H9 (cell line): ENCODE measurements at regions not wholly inside any gene's neighbourhood (a gene's known extent, or its start where the extent isn't known, plus 50 kb on each side); places are given as distances from the start of the nearest gene placed in this dataset.

ENCODE experiments used
- DNase-seq: peaks from one replicate; pipeline ENCODE4 v3.0.0-alpha.2; 2017
- H2AFZ ChIP-seq: one replicate; pipeline ENCODE4 v1.6.1; 2013; ENCODE audit warnings: mild to moderate bottlenecking, low read length, control low read depth, moderate library complexity
- H2AK5ac ChIP-seq: 2 replicates; pipeline ENCODE4 v1.6.1; 2013; ENCODE audit warnings: low read length, control low read depth, mixed read lengths; ENCODE audit not compliant: insufficient read length
- H2BK120ac ChIP-seq: one replicate; pipeline ENCODE4 v1.6.1; 2013; ENCODE audit warnings: low read depth, mild to moderate bottlenecking, low read length, control low read depth, inconsistent platforms; ENCODE audit not compliant: poor library complexity, severe bottlenecking
- H2BK12ac ChIP-seq: 2 replicates; pipeline ENCODE4 v1.6.1; 2013; ENCODE audit warnings: low read length, control low read depth, mixed read lengths, low read depth; ENCODE audit not compliant: insufficient read length
- H2BK15ac ChIP-seq: 2 replicates; pipeline ENCODE4 v1.6.1; 2013; ENCODE audit warnings: low read depth, low read length, control low read depth
- H2BK20ac ChIP-seq: one replicate; pipeline ENCODE4 v1.6.1; 2013; ENCODE audit warnings: low read depth, mild to moderate bottlenecking, low read length, control low read depth, inconsistent platforms; ENCODE audit not compliant: poor library complexity, severe bottlenecking
- H2BK5ac ChIP-seq: 2 replicates; pipeline ENCODE4 v1.6.1; 2013; ENCODE audit warnings: low read length, control low read depth, mixed read lengths; ENCODE audit not compliant: insufficient read length
- H3K14ac ChIP-seq: 2 replicates; pipeline ENCODE4 v1.6.1; 2013; ENCODE audit warnings: low read length, control low read depth; ENCODE audit not compliant: insufficient read depth
- H3K18ac ChIP-seq: 2 replicates; pipeline ENCODE4 v1.6.1; 2013; ENCODE audit warnings: low read depth, mild to moderate bottlenecking, mixed read lengths, low read length, control low read depth; ENCODE audit not compliant: insufficient read length
- H3K23ac ChIP-seq: 2 replicates; pipeline ENCODE4 v1.6.1; 2013; ENCODE audit warnings: low read length, control low read depth, mixed read lengths, low read depth; ENCODE audit not compliant: insufficient read length
- H3K23me2 ChIP-seq: 2 replicates; pipeline ENCODE4 v1.6.1; 2013; ENCODE audit warnings: low read depth, mild to moderate bottlenecking, mixed read lengths, low read length, control low read depth; ENCODE audit not compliant: insufficient read length, poor library complexity, severe bottlenecking
- H3K27ac ChIP-seq: 2 replicates; pipeline ENCODE4 v1.5.1; 2013; ENCODE audit warnings: low read length, control low read depth, mixed read lengths, low read depth; ENCODE audit not compliant: insufficient read length
- H3K27me3 ChIP-seq: 2 replicates; pipeline ENCODE4 v1.6.1; 2013; ENCODE audit warnings: low read length, control low read depth, inconsistent platforms; ENCODE audit not compliant: insufficient read depth
- H3K4ac ChIP-seq: 2 replicates; pipeline ENCODE4 v1.6.1; 2013; ENCODE audit warnings: low read depth, mild to moderate bottlenecking, control low read depth, inconsistent platforms, low read length, moderate library complexity
- H3K4me1 ChIP-seq: 2 replicates; pipeline ENCODE4 v1.6.1; 2013; ENCODE audit warnings: low read length, control low read depth, inconsistent platforms; ENCODE audit not compliant: insufficient read depth
- H3K4me2 ChIP-seq: 2 replicates; pipeline ENCODE4 v1.6.1; 2013; ENCODE audit warnings: low read length, control low read depth, mixed read lengths; ENCODE audit not compliant: insufficient read length, insufficient read depth
- H3K56ac ChIP-seq: 2 replicates; pipeline ENCODE4 v1.6.1; 2013; ENCODE audit warnings: low read depth, mild to moderate bottlenecking, mixed read lengths, low read length, control low read depth; ENCODE audit not compliant: insufficient read length
- H3K79me1 ChIP-seq: 2 replicates; pipeline ENCODE4 v1.6.1; 2013; ENCODE audit warnings: low read depth, mild to moderate bottlenecking, moderate library complexity, low read length, control low read depth, inconsistent platforms; ENCODE audit not compliant: insufficient read depth, poor library complexity, severe bottlenecking
- H3K79me2 ChIP-seq: 2 replicates; pipeline ENCODE4 v1.6.1; 2013; ENCODE audit warnings: low read length, control low read depth, inconsistent platforms; ENCODE audit not compliant: insufficient read depth
- H3K9ac ChIP-seq: 2 replicates; pipeline ENCODE4 v1.6.1; 2013; ENCODE audit warnings: low read length, control low read depth, mixed read lengths; ENCODE audit not compliant: insufficient read length; ENCODE audit errors: extremely low read depth
- H3K9me3 ChIP-seq: one replicate; pipeline ENCODE4 v1.6.1; 2013; ENCODE audit warnings: low read depth, low read length, inconsistent platforms; ENCODE audit not compliant: control insufficient read depth
- H3T11ph ChIP-seq: one replicate; pipeline ENCODE4 v1.6.1; 2013; ENCODE audit warnings: mild to moderate bottlenecking, low read length, control low read depth, inconsistent platforms
- H4K20me1 ChIP-seq: one replicate; pipeline ENCODE4 v1.6.1; 2013; ENCODE audit not compliant: control insufficient read depth, insufficient read length, insufficient read depth
- H4K5ac ChIP-seq: 2 replicates; pipeline ENCODE4 v1.6.1; 2013; ENCODE audit warnings: low read depth, mild to moderate bottlenecking, mixed read lengths, low read length, control low read depth; ENCODE audit not compliant: insufficient read length
- H4K8ac ChIP-seq: replicated peaks from 2 replicates; pipeline ENCODE4 v1.6.1; 2013; ENCODE audit warnings: low read length, control low read depth, mixed read lengths, low read depth; ENCODE audit not compliant: insufficient read length
- H4K91ac ChIP-seq: 2 replicates; pipeline ENCODE4 v1.6.1; 2013; ENCODE audit warnings: low read depth, mild to moderate bottlenecking, moderate library complexity, mixed read lengths, low read length, control low read depth; ENCODE audit not compliant: insufficient read length
- H3K27ac Mint-ChIP-seq, 3 experiments: 2 replicates in 2 of 3; 3 replicates in 1 of 3; pipeline ENCODE4 v1.8.0; 2020 to 2021; ENCODE audit warnings: mixed read lengths in 3 of 3, mild to moderate bottlenecking in 1 of 3, moderate library complexity in 1 of 3
- H3K27me3 Mint-ChIP-seq: 2 replicates; pipeline ENCODE4 v1.8.0; 2021; ENCODE audit warnings: low read depth, mild to moderate bottlenecking, moderate library complexity, mixed read lengths
- H3K36me3 Mint-ChIP-seq, 3 experiments: 2 replicates in 2 of 3; 3 replicates in 1 of 3; pipeline ENCODE4 v1.8.0; 2020 to 2021; ENCODE audit warnings: low read depth in 3 of 3, mixed read lengths in 3 of 3; ENCODE audit not compliant: insufficient read depth in 1 of 3
- H3K4me1 Mint-ChIP-seq, 2 experiments: 2 replicates each; pipeline ENCODE4 v1.8.0; 2020; ENCODE audit warnings: mixed read lengths in 2 of 2
- H3K4me3 Mint-ChIP-seq, 2 experiments: 2 replicates in 1 of 2; 3 replicates in 1 of 2; pipeline ENCODE4 v1.8.0; 2020 to 2021; ENCODE audit warnings: mild to moderate bottlenecking in 2 of 2, mixed read lengths in 2 of 2, moderate library complexity in 1 of 2
- H3K9me3 Mint-ChIP-seq, 2 experiments: 2 replicates in 1 of 2; 3 replicates in 1 of 2; pipeline ENCODE4 v1.8.0; 2020; ENCODE audit warnings: mild to moderate bottlenecking in 2 of 2, mixed read lengths in 2 of 2, moderate library complexity in 1 of 2
- CTCF ChIP-seq: fragments of 200-600 bp; sonication (generic); conservative IDR thresholded peaks from 3 replicates; pipeline ENCODE4 v1.8.0; 2021; ENCODE audit warnings: antibody characterized with exemption, mild to moderate bottlenecking
- WGBS: extraction: QIAGEN DNeasy Blood & Tissue Kit; methylation state at CpG from one replicate; pipeline ENCODE4 v1.1.7; 2013; ENCODE audit warnings: missing lambda C conversion rate, low lambda C conversion rate, mixed read lengths; ENCODE audit not compliant: insufficient read length; ENCODE audit errors: extremely low coverage; 5-methylcytosine and 5-hydroxymethylcytosine counted together

- Histone ChIP-seq H2BK20ac (no peak overlapping the region), H3K9me3 (peaks cover 3% of the 10 kb centered on the region), H3K23ac (no peak overlapping the region), H3K18ac (no peak overlapping the region), H4K91ac (no peak overlapping the region), H2BK15ac (no peak overlapping the region), H2BK12ac (no peak overlapping the region), H3K14ac (no peak overlapping the region), H2BK5ac (no peak overlapping the region), H4K5ac (no peak overlapping the region), H3T11ph (no peak overlapping the region), H2AFZ (no peak overlapping the region), H3K56ac (no peak overlapping the region), H4K8ac (no peak overlapping the region), H2AK5ac (no peak overlapping the region), H4K20me1 (no peaks in the 10 kb centered on the region), H3K27me3 (no peaks in the 10 kb centered on the region), H3K4ac (no peak overlapping the region), H2BK120ac (no peak overlapping the region), H3K4me1 (no peaks in the 10 kb centered on the region), H3K4me2 (no peak overlapping the region), H3K27ac (no peak overlapping the region), H3K23me2 (no peaks in the 10 kb centered on the region), H3K9ac (no peak overlapping the region), H3K79me1 (no peaks in the 10 kb centered on the region), H3K79me2 (no peaks in the 10 kb centered on the region)
- Mint-ChIP-seq H3K27me3 (no peaks in the 10 kb centered on the region), H3K4me3 (no peak overlapping the region), H3K27ac (no peak overlapping the region), H3K4me1 (no peaks in the 10 kb centered on the region), H3K36me3 (peaks cover 0 to 6% (median 1%) of the 10 kb centered on the region in 3 experiments; a peak in 3 of 7 replicates), H3K9me3 (peaks cover 5 to 7% of the 10 kb centered on the region in 2 experiments)
- no peak for TF ChIP-seq CTCF
- DNase-seq, result no peak
- WGBS, result no CpG with 5 or more reads among the region's 2 CpGs
These were observed 437.0 kb downstream of the DYNC2H1 start for GRCh38 chr11:103546236-103546635.
